ENCODE measurements at regions not wholly inside any gene's neighbourhood (a gene's known extent, or its start where the extent isn't known, plus 50 kb on each side); places are given as distances from the start of the nearest gene placed in this dataset.

- no CpG with 5 or more reads among the region's 14 CpGs for WGBS (ENCODE audit: extremely low coverage, insufficient read length, low lambda C conversion rate)
Measured at GRCh38 chr19:30778961-30779715, 407.0 kb downstream of the ZNF536 start.

More at GRCh38 chr19:30778961-30779715, 407.0 kb downstream of the ZNF536 start:
- Histone ChIP-seq H3K4me2 (ENCODE audit: insufficient read depth, insufficient read length, low read length) (no peak overlapping the region), H3K56ac (ENCODE audit: insufficient read length, low read depth, low read length) (no peak overlapping the region), H3K14ac (ENCODE audit: insufficient read depth, low read length) (no peak overlapping the region), H2BK15ac (ENCODE audit: low read depth, low read length) (no peak overlapping the region), H2BK12ac (ENCODE audit: insufficient read length, low read depth, low read length) (no peak overlapping the region), H3K23me2 (ENCODE audit: insufficient read length, low read depth, low read length, poor library complexity, severe bottlenecking) (no peaks in the 10 kb centered on the region), H3K27ac (ENCODE audit: insufficient read length, low read depth, low read length) (no peak overlapping the region), H2BK5ac (ENCODE audit: insufficient read length, low read length) (no peak overlapping the region), H4K20me1 (ENCODE audit: control insufficient read depth, insufficient read depth, insufficient read length) (no peaks in the 10 kb centered on the region), H3K18ac (ENCODE audit: insufficient read length, low read depth, low read length) (no peak overlapping the region), H2BK120ac (ENCODE audit: low read depth, low read length, poor library complexity, severe bottlenecking) (no peak overlapping the region), H3K4ac (ENCODE audit: low read depth, low read length) (no peak overlapping the region), H4K8ac (replicated peaks; ENCODE audit: insufficient read length, low read depth, low read length) (no peak overlapping the region), H2BK20ac (ENCODE audit: low read depth, low read length, poor library complexity, severe bottlenecking) (no peak overlapping the region), H3K23ac (ENCODE audit: insufficient read length, low read depth, low read length) (no peak overlapping the region), H4K91ac (ENCODE audit: insufficient read length, low read depth, low read length) (no peak overlapping the region), H3T11ph (ENCODE audit: low read length) (no peak overlapping the region), H3K9ac (ENCODE audit: extremely low read depth, insufficient read length, low read length) (no peak overlapping the region), H3K79me1 (ENCODE audit: insufficient read depth, low read depth, low read length, poor library complexity, severe bottlenecking) (no peaks in the 10 kb centered on the region), H3K9me3 (ENCODE audit: control insufficient read depth, low read depth, low read length) (no peaks in the 10 kb centered on the region), H2AK5ac (ENCODE audit: insufficient read length, low read length) (no peak overlapping the region), H3K27me3 (ENCODE audit: insufficient read depth, low read length) (no peaks in the 10 kb centered on the region), H3K79me2 (ENCODE audit: insufficient read depth, low read length) (no peaks in the 10 kb centered on the region), H3K4me1 (ENCODE audit: insufficient read depth, low read length) (no peaks in the 10 kb centered on the region), H4K5ac (ENCODE audit: insufficient read length, low read depth, low read length) (no peak overlapping the region), H2AFZ (ENCODE audit: low read length) (no peak overlapping the region)
- peaks cover 0 to 7% of the 10 kb centered on the region in 2 experiments; a peak in 1 of 4 replicates for H3K4me1 Mint-ChIP-seq
- no peak for TF ChIP-seq CTCF (conservative IDR thresholded peaks at IDR 0.05)
- H3K36me3 Mint-ChIP-seq (ENCODE audit: insufficient read depth in 1 of 3, low read depth in 3 of 3): no peaks in the 10 kb centered on the region
- no peak overlapping the region for H3K27ac Mint-ChIP-seq
- H3K27me3 Mint-ChIP-seq (ENCODE audit: low read depth): peaks cover 3% of the 10 kb centered on the region
- H3K9me3 Mint-ChIP-seq: no peaks in the 10 kb centered on the region; a peak in 1 of 5 replicates
- DNase-seq: no peak
- H3K4me3 Mint-ChIP-seq: no peak overlapping the region

Data from H9 (cell line).